ENCODE measurements at regions not wholly inside any gene's neighbourhood (a gene's known extent, or its start where the extent isn't known, plus 50 kb on each side); places are given as distances from the start of the nearest gene placed in this dataset.

DNA sequence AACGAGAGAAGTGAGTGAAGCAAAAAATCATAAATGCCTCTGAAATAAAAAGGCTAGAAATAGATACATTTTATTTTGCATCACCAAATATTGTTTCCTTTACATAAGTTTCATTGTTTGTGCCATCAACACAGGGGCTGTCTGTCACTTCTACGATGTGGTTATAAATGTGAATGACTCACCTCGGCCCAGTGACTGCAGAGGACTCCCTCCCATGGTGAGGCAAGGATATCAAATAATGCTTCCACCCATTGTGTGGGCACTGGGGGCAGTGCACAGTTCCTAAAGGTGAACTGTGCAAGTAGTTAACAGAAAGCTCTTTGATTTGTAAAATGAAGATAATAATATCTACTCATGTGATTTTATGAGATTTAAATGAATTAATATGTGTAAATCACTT lies 230.3 kb upstream of the NEIL3 start:
- Histone ChIP-seq H3K27me3 (no peaks in the 10 kb centered on the region), H3K36me3 (no peaks in the 10 kb centered on the region), H3K27ac (no peak overlapping the region), H3K4me1 (no peaks in the 10 kb centered on the region), H3K4me3 (no peak overlapping the region), H3K9me3 (no peaks in the 10 kb centered on the region)
- TF ChIP-seq POLR2A (IDR thresholded peaks at IDR 0.05), result no peak
- TF ChIP-seq, protein P1, sequence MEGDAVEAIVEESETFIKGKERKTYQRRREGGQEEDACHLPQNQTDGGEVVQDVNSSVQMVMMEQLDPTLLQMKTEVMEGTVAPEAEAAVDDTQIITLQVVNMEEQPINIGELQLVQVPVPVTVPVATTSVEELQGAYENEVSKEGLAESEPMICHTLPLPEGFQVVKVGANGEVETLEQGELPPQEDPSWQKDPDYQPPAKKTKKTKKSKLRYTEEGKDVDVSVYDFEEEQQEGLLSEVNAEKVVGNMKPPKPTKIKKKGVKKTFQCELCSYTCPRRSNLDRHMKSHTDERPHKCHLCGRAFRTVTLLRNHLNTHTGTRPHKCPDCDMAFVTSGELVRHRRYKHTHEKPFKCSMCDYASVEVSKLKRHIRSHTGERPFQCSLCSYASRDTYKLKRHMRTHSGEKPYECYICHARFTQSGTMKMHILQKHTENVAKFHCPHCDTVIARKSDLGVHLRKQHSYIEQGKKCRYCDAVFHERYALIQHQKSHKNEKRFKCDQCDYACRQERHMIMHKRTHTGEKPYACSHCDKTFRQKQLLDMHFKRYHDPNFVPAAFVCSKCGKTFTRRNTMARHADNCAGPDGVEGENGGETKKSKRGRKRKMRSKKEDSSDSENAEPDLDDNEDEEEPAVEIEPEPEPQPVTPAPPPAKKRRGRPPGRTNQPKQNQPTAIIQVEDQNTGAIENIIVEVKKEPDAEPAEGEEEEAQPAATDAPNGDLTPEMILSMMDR (IDR thresholded peaks at IDR 0.05), result no peak
- no peak for TF ChIP-seq POLR2AphosphoS5 (IDR thresholded peaks at IDR 0.05)
- TF ChIP-seq EP300 (IDR thresholded peaks at IDR 0.05), result no peak
- intact Hi-C loops (cut with DNase I; ENCODE audit: low total_unique reads), result no loop called here
- WGBS, 5 donors, result 39 to 43% (median 39%) methylated on average over 3 of the region's 3 CpGs
- DNase-seq, result no peak

DNA sequence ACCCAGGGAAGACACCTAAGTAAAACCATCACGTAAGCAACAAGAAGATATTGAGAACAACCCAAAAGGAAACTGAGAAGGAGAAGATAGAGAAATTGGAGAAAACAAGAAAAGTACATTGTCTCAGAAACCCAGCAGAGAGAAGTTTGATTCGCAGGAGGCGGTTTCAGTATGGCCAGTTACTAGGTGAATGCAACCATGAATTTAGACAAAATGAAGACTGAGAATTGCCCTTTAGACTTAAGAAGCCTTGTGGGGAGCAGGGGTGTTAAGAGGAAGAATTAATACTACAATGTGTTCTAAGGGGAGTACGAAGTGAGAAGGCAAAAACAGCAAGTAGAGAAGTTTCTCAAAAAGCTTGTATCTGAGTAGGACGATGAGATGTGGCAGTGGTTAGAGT lies 229.3 kb upstream of the NEIL3 start:
- Histone ChIP-seq H3K4me3 (no peak overlapping the region), H3K4me1 (no peaks in the 10 kb centered on the region), H3K9me3 (no peaks in the 10 kb centered on the region), H3K36me3 (no peaks in the 10 kb centered on the region), H3K27me3 (no peaks in the 10 kb centered on the region), H3K27ac (no peak overlapping the region)
- no peak for DNase-seq
- whole genome bisulfite sequencing, 5 donors, result 70 to 91% (median 72%) methylated on average over 4 to 5 of the region's 5 CpGs
- TF ChIP-seq POLR2A (IDR thresholded peaks at IDR 0.05), result no peak
- TF ChIP-seq EP300 (IDR thresholded peaks at IDR 0.05), result no peak
- intact Hi-C loops (cut with DNase I; ENCODE audit: low total_unique reads), result no loop called here

DNA sequence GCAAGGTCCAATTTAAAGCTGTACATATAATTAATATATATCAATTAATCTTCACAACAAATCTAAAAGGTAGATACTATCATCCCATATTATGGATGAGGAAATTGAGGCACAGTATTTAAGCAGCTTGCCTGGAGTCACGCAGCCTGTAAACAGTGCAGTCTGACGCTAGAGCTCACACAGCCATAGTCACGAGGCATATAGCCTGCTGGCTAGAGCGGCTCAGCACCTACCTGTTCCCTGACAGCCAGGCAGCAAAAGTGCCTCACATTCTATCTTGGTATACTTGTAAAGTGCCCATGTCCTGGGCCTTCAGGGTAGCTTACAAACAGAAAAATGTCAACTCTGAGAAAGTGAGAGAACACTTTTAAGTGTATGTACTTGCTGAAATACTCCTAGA lies 222.6 kb upstream of the NEIL3 start:
- no peaks in the 10 kb centered on the region for H3K36me3 ChIP-seq
- H3K27ac ChIP-seq, result no peak overlapping the region
- TF ChIP-seq, protein P1 (IDR thresholded peaks at IDR 0.05), result no peak
- no peak for TF ChIP-seq POLR2AphosphoS5 (IDR thresholded peaks at IDR 0.05)
- no peak for TF ChIP-seq POLR2A (IDR thresholded peaks at IDR 0.05)
- no peak for TF ChIP-seq EP300 (IDR thresholded peaks at IDR 0.05)
- no peak overlapping the region for H3K4me3 ChIP-seq
- WGBS, 5 donors, result 70 to 77% (median 73%) methylated on average over 3 to 4 of the region's 4 CpGs
- intact Hi-C loops (cut with DNase I; ENCODE audit: low total_unique reads), result no loop called here
- no peak for DNase-seq
- no peaks in the 10 kb centered on the region for H3K9me3 ChIP-seq
- H3K27me3 ChIP-seq, result no peaks in the 10 kb centered on the region
- no peaks in the 10 kb centered on the region for H3K4me1 ChIP-seq

DNA sequence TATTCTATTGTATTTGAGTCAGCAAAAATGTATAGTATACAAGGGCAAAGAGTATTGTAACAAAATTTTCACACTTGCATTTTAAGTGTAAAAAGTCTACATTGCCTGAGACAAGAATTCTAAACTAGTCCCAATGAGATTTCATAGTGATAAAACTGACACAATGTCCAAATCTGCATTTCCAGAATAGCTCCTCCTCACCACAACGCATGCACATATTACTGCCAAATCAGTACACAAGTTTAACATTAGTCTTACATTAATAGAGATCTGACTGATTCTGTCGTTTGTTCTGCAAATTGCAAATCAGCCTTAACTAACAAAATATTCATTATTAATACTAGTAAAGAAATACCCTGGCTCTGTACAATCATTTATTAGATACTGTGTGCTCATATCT lies 222.2 kb upstream of the NEIL3 start:
- intact Hi-C loops (cut with DNase I; ENCODE audit: low total_unique reads), result no loop called here
- no peak for DNase-seq
- WGBS, 5 donors, result 68 to 77% (median 68%) methylated on average over 2 of the region's 2 CpGs
- Histone ChIP-seq H3K4me3 (no peak overlapping the region), H3K36me3 (no peaks in the 10 kb centered on the region), H3K9me3 (no peaks in the 10 kb centered on the region), H3K4me1 (no peaks in the 10 kb centered on the region), H3K27ac (no peak overlapping the region), H3K27me3 (no peaks in the 10 kb centered on the region)
- TF ChIP-seq POLR2AphosphoS5 (IDR thresholded peaks at IDR 0.05) (no peak), EP300 (IDR thresholded peaks at IDR 0.05) (no peak), POLR2A (IDR thresholded peaks at IDR 0.05) (no peak)
- TF ChIP-seq, protein P1 (IDR thresholded peaks at IDR 0.05), result no peak

DNA sequence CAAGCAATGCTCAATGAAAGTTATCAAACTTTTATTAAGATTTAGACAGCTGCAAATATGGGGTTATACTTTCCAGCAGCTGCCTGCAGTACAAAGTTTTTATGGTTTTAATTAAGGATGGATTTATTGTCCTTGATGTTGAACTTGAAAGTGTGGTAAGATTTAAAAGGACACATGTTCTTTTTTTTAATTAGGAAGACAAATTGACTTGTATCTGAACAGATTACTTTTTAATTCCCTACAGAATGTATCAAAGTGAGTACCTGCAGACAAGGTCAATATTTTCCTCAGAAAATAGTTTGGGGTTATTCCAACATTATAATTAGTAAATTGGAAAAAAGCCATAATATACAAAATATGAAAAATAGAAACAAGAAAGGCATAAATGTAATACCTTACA lies 218.2 kb upstream of the NEIL3 start:
- no peaks in the 10 kb centered on the region for H3K36me3 ChIP-seq
- no peak overlapping the region for H3K27ac ChIP-seq
- no peak overlapping the region for H3K4me3 ChIP-seq
- H3K4me1 ChIP-seq, result no peaks in the 10 kb centered on the region
- H3K27me3 ChIP-seq, result no peaks in the 10 kb centered on the region
- H3K9me3 ChIP-seq, result no peaks in the 10 kb centered on the region
- TF ChIP-seq, protein P1 (IDR thresholded peaks at IDR 0.05), result no peak
- intact Hi-C loops (cut with DNase I; ENCODE audit: low total_unique reads), result no loop called here
- DNase-seq, result no peak
